ENCODE measurements at regions not wholly inside any gene's neighbourhood (a gene's known extent, or its start where the extent isn't known, plus 50 kb on each side); places are given as distances from the start of the nearest gene placed in this dataset.

DNA sequence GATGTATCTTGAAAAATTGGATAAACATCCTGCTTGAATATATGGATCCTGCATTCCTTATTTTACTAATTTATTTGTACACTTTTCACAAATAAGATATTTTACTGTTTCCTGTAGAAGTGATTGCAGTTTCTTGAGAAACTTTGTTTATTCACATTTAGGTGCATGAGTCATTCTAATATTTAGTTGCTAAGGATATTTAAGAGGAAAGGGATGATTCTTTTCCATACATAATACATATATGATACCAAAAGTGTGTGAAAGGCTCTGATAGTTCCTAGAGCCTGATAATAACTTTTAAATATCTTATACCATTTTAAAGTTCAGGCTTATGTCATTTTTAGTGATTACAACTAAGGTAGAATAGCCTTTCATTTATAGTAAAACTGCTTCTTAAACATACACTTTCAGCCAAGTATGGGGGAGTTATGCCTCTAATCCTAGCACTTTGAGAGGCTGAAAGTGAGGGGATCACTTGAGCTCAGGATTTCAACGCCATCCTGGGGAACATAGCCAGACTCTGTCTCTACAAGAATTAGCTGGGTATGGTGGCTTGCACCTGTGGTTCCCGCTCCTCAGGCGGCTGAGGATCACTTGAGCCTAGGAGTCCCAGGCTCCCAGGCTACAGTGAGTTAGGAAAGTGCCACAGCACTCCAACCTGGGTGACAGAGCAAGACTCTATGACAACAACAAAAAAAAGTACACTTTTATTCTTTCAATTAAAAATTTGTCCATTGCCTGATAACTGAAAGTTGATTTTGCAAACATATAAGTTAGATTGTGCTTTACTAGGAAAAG, 262.6 kb upstream of the LRIG3 start:
- no peaks in the 10 kb centered on the region for H3K9me3 ChIP-seq (ENCODE audit: control insufficient read depth, insufficient read depth, low read depth, low read length)
- no peaks in the 10 kb centered on the region for H3K36me3 ChIP-seq (ENCODE audit: control insufficient read depth in 2 of 2, insufficient read depth in 1 of 2, low read length in 2 of 2)
- TF ChIP-seq MZF1 (tag by site-specific recombination; IDR thresholded peaks at IDR 0.05; ENCODE audit: borderline replicate concordance) (no peak), ZNF623 (tag by site-specific recombination; IDR thresholded peaks at IDR 0.05) (no peak), ZFP3 (tag by site-specific recombination; IDR thresholded peaks at IDR 0.05; ENCODE audit: low read depth) (no peak), ZNF239 (tag by site-specific recombination; IDR thresholded peaks at IDR 0.05) (no peak), ZNF112 (tag by site-specific recombination; IDR thresholded peaks at IDR 0.05) (no peak), ZNF426 (tag by site-specific recombination; IDR thresholded peaks at IDR 0.05) (no peak), ZNF843 (tag by site-specific recombination; IDR thresholded peaks at IDR 0.05) (no peak), ZNF324 (tag by site-specific recombination; IDR thresholded peaks at IDR 0.05) (no peak)
- TF ChIP-seq, protein P1, sequence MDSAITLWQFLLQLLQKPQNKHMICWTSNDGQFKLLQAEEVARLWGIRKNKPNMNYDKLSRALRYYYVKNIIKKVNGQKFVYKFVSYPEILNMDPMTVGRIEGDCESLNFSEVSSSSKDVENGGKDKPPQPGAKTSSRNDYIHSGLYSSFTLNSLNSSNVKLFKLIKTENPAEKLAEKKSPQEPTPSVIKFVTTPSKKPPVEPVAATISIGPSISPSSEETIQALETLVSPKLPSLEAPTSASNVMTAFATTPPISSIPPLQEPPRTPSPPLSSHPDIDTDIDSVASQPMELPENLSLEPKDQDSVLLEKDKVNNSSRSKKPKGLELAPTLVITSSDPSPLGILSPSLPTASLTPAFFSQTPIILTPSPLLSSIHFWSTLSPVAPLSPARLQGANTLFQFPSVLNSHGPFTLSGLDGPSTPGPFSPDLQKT (IDR thresholded peaks at IDR 0.05; ENCODE audit: borderline replicate concordance, low read depth, low read length), result no peak
- TF ChIP-seq, protein P2, sequence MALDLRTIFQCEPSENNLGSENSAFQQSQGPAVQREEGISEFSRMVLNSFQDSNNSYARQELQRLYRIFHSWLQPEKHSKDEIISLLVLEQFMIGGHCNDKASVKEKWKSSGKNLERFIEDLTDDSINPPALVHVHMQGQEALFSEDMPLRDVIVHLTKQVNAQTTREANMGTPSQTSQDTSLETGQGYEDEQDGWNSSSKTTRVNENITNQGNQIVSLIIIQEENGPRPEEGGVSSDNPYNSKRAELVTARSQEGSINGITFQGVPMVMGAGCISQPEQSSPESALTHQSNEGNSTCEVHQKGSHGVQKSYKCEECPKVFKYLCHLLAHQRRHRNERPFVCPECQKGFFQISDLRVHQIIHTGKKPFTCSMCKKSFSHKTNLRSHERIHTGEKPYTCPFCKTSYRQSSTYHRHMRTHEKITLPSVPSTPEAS (tag by site-specific recombination; IDR thresholded peaks at IDR 0.05), result no peak
- TF ChIP-seq, protein P3, sequence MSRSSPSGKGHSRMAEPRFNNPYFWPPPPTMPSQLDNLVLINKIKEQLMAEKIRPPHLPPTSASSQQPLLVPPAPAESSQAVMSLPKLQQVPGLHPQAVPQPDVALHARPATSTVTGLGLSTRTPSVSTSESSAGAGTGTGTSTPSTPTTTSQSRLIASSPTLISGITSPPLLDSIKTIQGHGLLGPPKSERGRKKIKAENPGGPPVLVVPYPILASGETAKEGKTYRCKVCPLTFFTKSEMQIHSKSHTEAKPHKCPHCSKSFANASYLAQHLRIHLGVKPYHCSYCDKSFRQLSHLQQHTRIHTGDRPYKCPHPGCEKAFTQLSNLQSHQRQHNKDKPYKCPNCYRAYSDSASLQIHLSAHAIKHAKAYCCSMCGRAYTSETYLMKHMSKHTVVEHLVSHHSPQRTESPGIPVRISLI (tag by site-specific recombination; IDR thresholded peaks at IDR 0.05), result no peak
- TF ChIP-seq, protein P4, sequence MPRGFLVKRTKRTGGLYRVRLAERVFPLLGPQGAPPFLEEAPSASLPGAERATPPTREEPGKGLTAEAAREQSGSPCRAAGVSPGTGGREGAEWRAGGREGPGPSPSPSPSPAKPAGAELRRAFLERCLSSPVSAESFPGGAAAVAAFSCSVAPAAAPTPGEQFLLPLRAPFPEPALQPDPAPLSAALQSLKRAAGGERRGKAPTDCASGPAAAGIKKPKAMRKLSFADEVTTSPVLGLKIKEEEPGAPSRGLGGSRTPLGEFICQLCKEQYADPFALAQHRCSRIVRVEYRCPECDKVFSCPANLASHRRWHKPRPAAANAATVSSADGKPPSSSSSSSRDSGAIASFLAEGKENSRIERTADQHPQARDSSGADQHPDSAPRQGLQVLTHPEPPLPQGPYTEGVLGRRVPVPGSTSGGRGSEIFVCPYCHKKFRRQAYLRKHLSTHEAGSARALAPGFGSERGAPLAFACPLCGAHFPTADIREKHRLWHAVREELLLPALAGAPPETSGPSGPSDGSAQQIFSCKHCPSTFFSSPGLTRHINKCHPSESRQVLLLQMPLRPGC (tag by site-specific recombination; IDR thresholded peaks at IDR 0.05), result no peak
- TF ChIP-seq, protein P5, sequence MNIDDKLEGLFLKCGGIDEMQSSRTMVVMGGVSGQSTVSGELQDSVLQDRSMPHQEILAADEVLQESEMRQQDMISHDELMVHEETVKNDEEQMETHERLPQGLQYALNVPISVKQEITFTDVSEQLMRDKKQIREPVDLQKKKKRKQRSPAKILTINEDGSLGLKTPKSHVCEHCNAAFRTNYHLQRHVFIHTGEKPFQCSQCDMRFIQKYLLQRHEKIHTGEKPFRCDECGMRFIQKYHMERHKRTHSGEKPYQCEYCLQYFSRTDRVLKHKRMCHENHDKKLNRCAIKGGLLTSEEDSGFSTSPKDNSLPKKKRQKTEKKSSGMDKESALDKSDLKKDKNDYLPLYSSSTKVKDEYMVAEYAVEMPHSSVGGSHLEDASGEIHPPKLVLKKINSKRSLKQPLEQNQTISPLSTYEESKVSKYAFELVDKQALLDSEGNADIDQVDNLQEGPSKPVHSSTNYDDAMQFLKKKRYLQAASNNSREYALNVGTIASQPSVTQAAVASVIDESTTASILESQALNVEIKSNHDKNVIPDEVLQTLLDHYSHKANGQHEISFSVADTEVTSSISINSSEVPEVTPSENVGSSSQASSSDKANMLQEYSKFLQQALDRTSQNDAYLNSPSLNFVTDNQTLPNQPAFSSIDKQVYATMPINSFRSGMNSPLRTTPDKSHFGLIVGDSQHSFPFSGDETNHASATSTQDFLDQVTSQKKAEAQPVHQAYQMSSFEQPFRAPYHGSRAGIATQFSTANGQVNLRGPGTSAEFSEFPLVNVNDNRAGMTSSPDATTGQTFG (tag by site-specific recombination; IDR thresholded peaks at IDR 0.05; ENCODE audit: borderline replicate concordance), result no peak
- no peaks in the 10 kb centered on the region for H3K4me1 ChIP-seq (ENCODE audit: control insufficient read depth, insufficient read depth, low read length)
- H3K4me3 ChIP-seq (ENCODE audit: low read depth, low read length), result no peak overlapping the region
- no peak overlapping the region for H3K27ac ChIP-seq (ENCODE audit: extremely low read depth, low read depth, low read length)
- CTCF ChIA-PET, result interaction anchor here (0.7 kb wide), 1 partner anchor 215 kb away, joined by 3 read pairs; no protein-coding TSS in a partner anchor
- POLR2A ChIA-PET, result no interaction called here

DNA sequence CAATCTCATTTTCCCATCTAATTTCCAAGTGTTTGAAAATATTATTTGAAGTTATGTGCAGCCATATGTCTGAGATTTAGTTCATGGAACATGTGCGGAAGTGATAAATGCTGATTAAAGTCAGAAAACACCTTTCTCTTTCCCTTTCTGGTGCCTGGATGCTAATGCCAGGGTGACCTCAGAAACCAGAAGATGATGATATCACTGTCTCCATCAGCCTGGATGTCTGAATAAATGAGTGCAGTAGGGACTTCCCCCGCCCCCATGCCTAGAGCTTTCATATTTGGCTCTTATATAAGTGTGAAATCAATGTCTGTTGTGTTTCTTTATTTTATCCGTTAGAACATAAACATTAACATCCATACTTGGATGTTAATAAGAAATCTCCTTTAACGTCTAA, 261.9 kb upstream of the LRIG3 start:
- Histone ChIP-seq H3K4me1 (ENCODE audit: control insufficient read depth, insufficient read depth, low read length) (no peaks in the 10 kb centered on the region), H3K9me3 (ENCODE audit: control insufficient read depth, insufficient read depth, low read depth, low read length) (no peaks in the 10 kb centered on the region), H3K36me3 (ENCODE audit: control insufficient read depth in 2 of 2, insufficient read depth in 1 of 2, low read length in 2 of 2) (no peaks in the 10 kb centered on the region), H3K4me3 (ENCODE audit: low read depth, low read length) (no peak overlapping the region), H3K27ac (ENCODE audit: extremely low read depth, low read depth, low read length) (no peak overlapping the region)
- POLR2A ChIA-PET, result no interaction called here
- CTCF ChIA-PET, result no interaction called here
- TF ChIP-seq ZNF544 (tag by site-specific recombination; IDR thresholded peaks at IDR 0.05) (no peak), REPIN1 (tag by site-specific recombination; IDR thresholded peaks at IDR 0.05; ENCODE audit: low read depth) (no peak), ZNF433 (tag by site-specific recombination; IDR thresholded peaks at IDR 0.05; ENCODE audit: low read depth) (no peak), ZNF561 (tag by site-specific recombination; IDR thresholded peaks at IDR 0.05; ENCODE audit: borderline replicate concordance) (no peak), YY1 (tag by site-specific recombination; IDR thresholded peaks at IDR 0.05) (no peak), ZNF266 (tag by site-specific recombination; IDR thresholded peaks at IDR 0.05; ENCODE audit: low read depth) (no peak), HOXC10 (CRISPR knock-in tag; IDR thresholded peaks at IDR 0.05) (no peak), SCRT1 (tag by site-specific recombination; IDR thresholded peaks at IDR 0.05; ENCODE audit: borderline replicate concordance) (no peak)
- TF ChIP-seq, protein P6, sequence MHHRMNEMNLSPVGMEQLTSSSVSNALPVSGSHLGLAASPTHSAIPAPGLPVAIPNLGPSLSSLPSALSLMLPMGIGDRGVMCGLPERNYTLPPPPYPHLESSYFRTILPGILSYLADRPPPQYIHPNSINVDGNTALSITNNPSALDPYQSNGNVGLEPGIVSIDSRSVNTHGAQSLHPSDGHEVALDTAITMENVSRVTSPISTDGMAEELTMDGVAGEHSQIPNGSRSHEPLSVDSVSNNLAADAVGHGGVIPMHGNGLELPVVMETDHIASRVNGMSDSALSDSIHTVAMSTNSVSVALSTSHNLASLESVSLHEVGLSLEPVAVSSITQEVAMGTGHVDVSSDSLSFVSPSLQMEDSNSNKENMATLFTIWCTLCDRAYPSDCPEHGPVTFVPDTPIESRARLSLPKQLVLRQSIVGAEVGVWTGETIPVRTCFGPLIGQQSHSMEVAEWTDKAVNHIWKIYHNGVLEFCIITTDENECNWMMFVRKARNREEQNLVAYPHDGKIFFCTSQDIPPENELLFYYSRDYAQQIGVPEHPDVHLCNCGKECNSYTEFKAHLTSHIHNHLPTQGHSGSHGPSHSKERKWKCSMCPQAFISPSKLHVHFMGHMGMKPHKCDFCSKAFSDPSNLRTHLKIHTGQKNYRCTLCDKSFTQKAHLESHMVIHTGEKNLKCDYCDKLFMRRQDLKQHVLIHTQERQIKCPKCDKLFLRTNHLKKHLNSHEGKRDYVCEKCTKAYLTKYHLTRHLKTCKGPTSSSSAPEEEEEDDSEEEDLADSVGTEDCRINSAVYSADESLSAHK (tag by site-specific recombination; IDR thresholded peaks at IDR 0.05), result no peak
- TF ChIP-seq, protein P7, sequence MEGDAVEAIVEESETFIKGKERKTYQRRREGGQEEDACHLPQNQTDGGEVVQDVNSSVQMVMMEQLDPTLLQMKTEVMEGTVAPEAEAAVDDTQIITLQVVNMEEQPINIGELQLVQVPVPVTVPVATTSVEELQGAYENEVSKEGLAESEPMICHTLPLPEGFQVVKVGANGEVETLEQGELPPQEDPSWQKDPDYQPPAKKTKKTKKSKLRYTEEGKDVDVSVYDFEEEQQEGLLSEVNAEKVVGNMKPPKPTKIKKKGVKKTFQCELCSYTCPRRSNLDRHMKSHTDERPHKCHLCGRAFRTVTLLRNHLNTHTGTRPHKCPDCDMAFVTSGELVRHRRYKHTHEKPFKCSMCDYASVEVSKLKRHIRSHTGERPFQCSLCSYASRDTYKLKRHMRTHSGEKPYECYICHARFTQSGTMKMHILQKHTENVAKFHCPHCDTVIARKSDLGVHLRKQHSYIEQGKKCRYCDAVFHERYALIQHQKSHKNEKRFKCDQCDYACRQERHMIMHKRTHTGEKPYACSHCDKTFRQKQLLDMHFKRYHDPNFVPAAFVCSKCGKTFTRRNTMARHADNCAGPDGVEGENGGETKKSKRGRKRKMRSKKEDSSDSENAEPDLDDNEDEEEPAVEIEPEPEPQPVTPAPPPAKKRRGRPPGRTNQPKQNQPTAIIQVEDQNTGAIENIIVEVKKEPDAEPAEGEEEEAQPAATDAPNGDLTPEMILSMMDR (tag by site-specific recombination; IDR thresholded peaks at IDR 0.05), result no peak
